ENCODE measurements at regions not wholly inside any gene's neighbourhood (a gene's known extent, or its start where the extent isn't known, plus 50 kb on each side); places are given as distances from the start of the nearest gene placed in this dataset.

GRCh38 chr7:106744563-106745091, 83.7 kb upstream of the CCDC71L start:
- no peak for TF ChIP-seq CTCF (IDR thresholded peaks at IDR 0.05)
- no peak for TF ChIP-seq USF2 (IDR thresholded peaks at IDR 0.05)
- no peak for TF ChIP-seq POLR2A (IDR thresholded peaks at IDR 0.05; ENCODE audit: low read length)
- TF ChIP-seq MYC (IDR thresholded peaks at IDR 0.05; ENCODE audit: borderline replicate concordance, low read length), result no peak

All from A549 (cell line).